ENCODE measurements at regions not wholly inside any gene's neighbourhood (a gene's known extent, or its start where the extent isn't known, plus 50 kb on each side); places are given as distances from the start of the nearest gene placed in this dataset.
A peak's percentile ranks its signal among the peaks of the same experiment; 100 is the strongest.

GRCh38 chr20:24160563-24161281 is 172.1 kb upstream of the GGTLC1 start:
- Mint-ChIP-seq H3K9me3 (ENCODE audit: low read depth) (peaks cover 4% of the 10 kb centered on the region), H3K4me1 (ENCODE audit: low read depth) (peaks cover 3% of the 10 kb centered on the region), H3K27ac (no peak overlapping the region), H3K27me3 (peaks cover 7% of the 10 kb centered on the region), H3K4me3 (ENCODE audit: low read depth) (no peak overlapping the region), H3K36me3 (ENCODE audit: insufficient read depth) (no peaks in the 10 kb centered on the region)
- peak; percentile 37 for DNase-seq (ENCODE audit: low spot score, unreplicated experiment)
- TF ChIP-seq, protein P1, sequence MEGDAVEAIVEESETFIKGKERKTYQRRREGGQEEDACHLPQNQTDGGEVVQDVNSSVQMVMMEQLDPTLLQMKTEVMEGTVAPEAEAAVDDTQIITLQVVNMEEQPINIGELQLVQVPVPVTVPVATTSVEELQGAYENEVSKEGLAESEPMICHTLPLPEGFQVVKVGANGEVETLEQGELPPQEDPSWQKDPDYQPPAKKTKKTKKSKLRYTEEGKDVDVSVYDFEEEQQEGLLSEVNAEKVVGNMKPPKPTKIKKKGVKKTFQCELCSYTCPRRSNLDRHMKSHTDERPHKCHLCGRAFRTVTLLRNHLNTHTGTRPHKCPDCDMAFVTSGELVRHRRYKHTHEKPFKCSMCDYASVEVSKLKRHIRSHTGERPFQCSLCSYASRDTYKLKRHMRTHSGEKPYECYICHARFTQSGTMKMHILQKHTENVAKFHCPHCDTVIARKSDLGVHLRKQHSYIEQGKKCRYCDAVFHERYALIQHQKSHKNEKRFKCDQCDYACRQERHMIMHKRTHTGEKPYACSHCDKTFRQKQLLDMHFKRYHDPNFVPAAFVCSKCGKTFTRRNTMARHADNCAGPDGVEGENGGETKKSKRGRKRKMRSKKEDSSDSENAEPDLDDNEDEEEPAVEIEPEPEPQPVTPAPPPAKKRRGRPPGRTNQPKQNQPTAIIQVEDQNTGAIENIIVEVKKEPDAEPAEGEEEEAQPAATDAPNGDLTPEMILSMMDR (IDR thresholded peaks at IDR 0.05; ENCODE audit: unreplicated experiment), result peak; percentile 83

DNA sequence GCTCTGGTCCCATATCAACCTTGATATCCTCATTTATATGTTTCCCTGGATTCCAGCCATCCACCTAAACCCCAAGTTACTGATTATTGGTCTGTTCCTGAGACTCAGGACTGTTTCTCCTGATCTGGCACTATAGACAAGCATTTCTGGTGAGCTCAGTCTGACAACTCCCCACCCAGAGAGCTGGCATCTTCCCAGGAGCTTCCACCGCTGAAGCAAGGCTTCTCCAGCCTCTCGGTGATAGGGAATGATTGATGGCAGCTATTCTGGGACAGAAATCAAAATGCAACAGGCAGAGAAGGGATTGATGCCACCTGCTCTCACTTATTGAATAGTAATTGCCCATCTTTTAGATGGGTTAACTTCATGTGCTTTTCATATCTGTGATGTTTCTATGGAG is 169.7 kb upstream of the GGTLC1 start:
- no peaks in the 10 kb centered on the region for H3K4me1 Mint-ChIP-seq (ENCODE audit: low read depth)
- peaks cover under 1% of the 10 kb centered on the region for H3K9me3 Mint-ChIP-seq (ENCODE audit: low read depth)
- H3K27me3 Mint-ChIP-seq, result peaks cover 12% of the 10 kb centered on the region
- H3K27ac Mint-ChIP-seq, result no peak overlapping the region
- H3K36me3 Mint-ChIP-seq (ENCODE audit: insufficient read depth), result no peaks in the 10 kb centered on the region
- TF ChIP-seq, protein P1 (IDR thresholded peaks at IDR 0.05; ENCODE audit: unreplicated experiment), result no peak
- DNase-seq (ENCODE audit: low spot score, unreplicated experiment), result no peak
- no peak overlapping the region for H3K4me3 Mint-ChIP-seq (ENCODE audit: low read depth)

- no peaks in the 10 kb centered on the region for H3K9me3 Mint-ChIP-seq (ENCODE audit: low read depth)
- no peaks in the 10 kb centered on the region for H3K4me1 Mint-ChIP-seq (ENCODE audit: low read depth)
- no peak overlapping the region for H3K27ac Mint-ChIP-seq
- no peak for DNase-seq (ENCODE audit: low spot score, unreplicated experiment)
- TF ChIP-seq, protein P1 (IDR thresholded peaks at IDR 0.05; ENCODE audit: unreplicated experiment), result no peak
- peaks cover 15% of the 10 kb centered on the region for H3K27me3 Mint-ChIP-seq
- H3K4me3 Mint-ChIP-seq (ENCODE audit: low read depth), result no peak overlapping the region
- H3K36me3 Mint-ChIP-seq (ENCODE audit: insufficient read depth), result no peaks in the 10 kb centered on the region
Measured at GRCh38 chr20:24157213-24157612, 168.6 kb upstream of the GGTLC1 start.

DNA sequence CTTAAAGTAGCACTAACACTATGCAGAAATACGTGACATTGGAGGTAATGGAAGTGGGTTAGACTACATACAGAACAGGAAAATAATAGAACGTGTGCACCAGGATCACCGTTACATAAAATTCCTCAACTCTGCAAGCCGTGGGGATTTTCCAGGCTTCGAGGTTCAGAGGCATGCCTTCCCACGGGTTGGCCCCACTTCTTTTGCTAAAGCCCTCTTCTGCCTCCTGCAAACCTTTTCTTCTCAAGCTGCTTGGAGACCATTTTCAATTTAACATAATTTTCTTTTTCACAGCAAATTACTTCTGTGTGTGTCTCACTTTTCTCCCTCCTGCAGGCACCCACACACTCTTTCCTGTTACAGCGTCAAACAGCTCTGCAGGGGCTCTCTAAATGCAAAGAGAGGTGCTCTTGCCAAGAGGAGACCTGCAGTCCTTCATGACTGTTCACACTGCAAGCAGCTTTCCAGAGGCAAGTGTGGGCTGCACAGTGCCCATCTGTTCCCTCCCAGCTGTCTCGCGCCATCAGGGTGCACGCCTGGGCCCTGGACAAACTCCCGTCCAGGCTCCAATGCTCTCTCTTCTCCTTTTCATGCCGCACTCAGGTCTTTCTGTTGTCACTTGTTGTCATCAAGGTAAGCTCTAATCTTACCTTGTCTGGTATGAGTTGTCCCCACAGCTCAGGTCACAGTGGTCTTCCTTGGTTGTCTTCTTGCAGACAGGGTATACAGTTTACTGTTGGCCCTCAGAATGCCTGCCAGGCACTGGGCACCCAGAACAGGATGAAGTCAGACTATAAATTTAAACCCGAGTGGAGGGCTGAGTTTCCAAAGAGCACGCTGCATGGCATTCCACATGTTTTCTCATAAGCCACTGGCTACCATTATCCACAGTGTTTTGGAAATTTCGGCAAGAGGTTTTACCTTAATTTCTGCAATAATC is 164.8 kb upstream of the GGTLC1 start:
- Mint-ChIP-seq H3K27me3 (peaks cover 32% of the 10 kb centered on the region), H3K4me1 (ENCODE audit: low read depth) (no peaks in the 10 kb centered on the region), H3K27ac (no peak overlapping the region), H3K4me3 (ENCODE audit: low read depth) (no peak overlapping the region), H3K36me3 (ENCODE audit: insufficient read depth) (no peaks in the 10 kb centered on the region), H3K9me3 (ENCODE audit: low read depth) (peaks cover 5% of the 10 kb centered on the region)
- TF ChIP-seq, protein P1 (IDR thresholded peaks at IDR 0.05; ENCODE audit: unreplicated experiment), result no peak
- no peak for DNase-seq (ENCODE audit: low spot score, unreplicated experiment)

DNA sequence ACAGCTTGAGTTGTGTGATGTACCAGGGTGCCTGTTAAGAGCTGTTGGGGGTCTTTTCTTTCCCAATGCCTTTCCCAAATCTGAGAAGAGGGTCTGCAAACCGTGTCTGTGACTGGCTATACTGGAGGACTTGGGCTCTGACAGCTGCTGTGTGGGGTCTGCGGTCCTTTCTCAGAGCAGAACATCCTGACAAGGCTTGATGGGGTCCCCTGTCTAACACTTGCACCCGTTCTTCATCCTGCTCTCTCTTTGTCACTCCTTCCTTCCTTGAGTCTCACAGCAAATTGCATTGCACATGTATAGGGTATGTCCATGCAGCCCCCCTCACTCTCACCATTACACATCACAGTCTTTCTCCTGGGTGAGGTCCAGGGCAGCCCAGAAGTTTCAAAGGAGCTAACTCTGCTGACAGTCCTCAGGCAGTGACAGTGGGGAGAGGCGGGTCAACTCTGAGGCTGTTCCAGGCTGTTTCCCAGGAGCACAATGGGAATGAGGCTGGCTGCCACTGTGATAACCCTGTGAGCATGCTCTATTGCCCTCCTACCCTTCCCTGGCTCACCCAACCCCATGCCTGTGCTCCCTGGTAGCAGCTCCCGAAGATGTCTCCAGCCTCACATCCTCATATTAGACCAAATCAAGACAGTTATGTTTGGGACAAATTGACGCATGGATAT is 163.2 kb upstream of the GGTLC1 start:
- Mint-ChIP-seq H3K36me3 (ENCODE audit: insufficient read depth) (no peaks in the 10 kb centered on the region), H3K4me3 (ENCODE audit: low read depth) (no peak overlapping the region), H3K27me3 (peaks cover 37% of the 10 kb centered on the region), H3K9me3 (ENCODE audit: low read depth) (peaks cover 5% of the 10 kb centered on the region), H3K27ac (no peak overlapping the region), H3K4me1 (ENCODE audit: low read depth) (no peaks in the 10 kb centered on the region)
- TF ChIP-seq, protein P1 (IDR thresholded peaks at IDR 0.05; ENCODE audit: unreplicated experiment), result no peak
- DNase-seq (ENCODE audit: low spot score, unreplicated experiment), result no peak

All from progenitor cell of endocrine pancreas (in vitro differentiated cells).